ENCODE measurements at regions not wholly inside any gene's neighbourhood (a gene's known extent, or its start where the extent isn't known, plus 50 kb on each side); places are given as distances from the start of the nearest gene placed in this dataset.

- TF ChIP-seq CTCF (IDR thresholded peaks at IDR 0.05) = no peak
- no peak overlapping the region for H3K27ac ChIP-seq
- no peaks in the 10 kb centered on the region for H3K36me3 ChIP-seq
- ATAC-seq (no peak), DNase-seq (no peak)
- H3K4me3 ChIP-seq = no peak overlapping the region
- no peaks in the 10 kb centered on the region for H3K4me1 ChIP-seq
- intact Hi-C loops (cut with DNase I) = no loop called here
- H3K9me3 ChIP-seq = no peaks in the 10 kb centered on the region
- H3K27me3 ChIP-seq = no peaks in the 10 kb centered on the region
Observed at GRCh38 chr6:169052462-169052861, 201.2 kb downstream of the THBS2 start.

GRCh38 chr6:169051371-169051770 lies 202.3 kb downstream of the THBS2 start:
- TF ChIP-seq CTCF (IDR thresholded peaks at IDR 0.05) = no peak
- H3K27me3 ChIP-seq = no peaks in the 10 kb centered on the region
- no peaks in the 10 kb centered on the region for H3K9me3 ChIP-seq
- intact Hi-C loops (cut with DNase I) = no loop called here
- H3K4me3 ChIP-seq = no peak overlapping the region
- ATAC-seq (no peak), DNase-seq (no peak)
- H3K4me1 ChIP-seq = no peaks in the 10 kb centered on the region
- no peaks in the 10 kb centered on the region for H3K36me3 ChIP-seq
- no peak overlapping the region for H3K27ac ChIP-seq

GRCh38 chr6:169048865-169049205 lies 204.8 kb downstream of the THBS2 start:
- DNase-seq = no peak
- H3K4me1 ChIP-seq = no peaks in the 10 kb centered on the region
- no peaks in the 10 kb centered on the region for H3K36me3 ChIP-seq
- no peak for TF ChIP-seq CTCF (IDR thresholded peaks at IDR 0.05)
- intact Hi-C loops (cut with DNase I) = no loop called here
- H3K4me3 ChIP-seq = no peak overlapping the region
- H3K9me3 ChIP-seq = no peaks in the 10 kb centered on the region
- ATAC-seq = no peak
- H3K27me3 ChIP-seq = no peaks in the 10 kb centered on the region
- H3K27ac ChIP-seq = no peak overlapping the region

GRCh38 chr6:169048185-169048864 lies 205.3 kb downstream of the THBS2 start:
- intact Hi-C loops (cut with DNase I) = no loop called here
- no peak for ATAC-seq
- Histone ChIP-seq H3K4me1 (no peaks in the 10 kb centered on the region), H3K27me3 (no peaks in the 10 kb centered on the region), H3K36me3 (no peaks in the 10 kb centered on the region), H3K27ac (no peak overlapping the region), H3K9me3 (no peaks in the 10 kb centered on the region), H3K4me3 (no peak overlapping the region)
- no peak for TF ChIP-seq CTCF (IDR thresholded peaks at IDR 0.05)
- DNase-seq = no peak

- DNase-seq (no peak), ATAC-seq (no peak)
- intact Hi-C loops (cut with DNase I) = no loop called here
- H3K9me3 ChIP-seq = no peaks in the 10 kb centered on the region
- no peaks in the 10 kb centered on the region for H3K36me3 ChIP-seq
- no peak overlapping the region for H3K4me3 ChIP-seq
- no peak for TF ChIP-seq CTCF (IDR thresholded peaks at IDR 0.05)
- H3K4me1 ChIP-seq = no peaks in the 10 kb centered on the region
- H3K27me3 ChIP-seq = no peaks in the 10 kb centered on the region
- H3K27ac ChIP-seq = no peak overlapping the region
Observed at GRCh38 chr6:169047345-169047744, 206.3 kb downstream of the THBS2 start.
